PC-3 (cell line): ENCODE measurements at regions not wholly inside any gene's neighbourhood (a gene's known extent, or its start where the extent isn't known, plus 50 kb on each side); places are given as distances from the start of the nearest gene placed in this dataset.

Source experiments
- ATAC-seq: fragments of 200-7000 bp; cut with Tn5 transposase; 2 replicates; pipeline ENCODE4 v1.9.1; 2020; ENCODE audit warnings: mild to moderate bottlenecking, moderate library complexity
- BruUV-seq: library from RNA; stranded (reverse); fragments of 400-500 nt; replicated peaks from 2 replicates; lab custom pipeline; 2021; lab: Mats Ljungman, UMichigan
- CTCF ChIA-PET: fragments of 300-600 bp; sonication (Branson Sonifier 250); formaldehyde crosslinking; loops from one replicate; lab custom pipeline; 2022; ENCODE audit warnings: antibody characterized with exemption; lab: Charles Lee
- POLR2A ChIA-PET: fragments of 300-600 bp; sonication (Branson Sonifier 250); formaldehyde crosslinking; loops from one replicate; lab custom pipeline; 2022; ENCODE audit warnings: antibody characterized with exemption; ENCODE audit not compliant: unreplicated experiment; lab: Charles Lee
- DNase-seq: peaks from one replicate; pipeline ENCODE4 v3.0.0-alpha.2; 2015
- H2AFZ ChIP-seq: fragments of 300-600 bp; sonication (generic); 2 replicates; pipeline ENCODE4 v1.6.0; 2016; ENCODE audit warnings: antibody characterized with exemption, low read length
- H3F3A ChIP-seq: fragments of 300-600 bp; sonication (generic); one replicate; pipeline ENCODE4 v1.6.0; 2017; ENCODE audit warnings: antibody characterized with exemption, low read length, control low read depth, mild to moderate bottlenecking; ENCODE audit not compliant: unreplicated experiment
- H3K27ac ChIP-seq: fragments of 300-600 bp; sonication (generic); 2 replicates; pipeline ENCODE4 v1.5.1; 2016; ENCODE audit warnings: mild to moderate bottlenecking, low read length
- H3K27me3 ChIP-seq: fragments of 300-600 bp; sonication (generic); 2 replicates; pipeline ENCODE4 v1.6.1; 2016; ENCODE audit warnings: low read length, mixed read lengths
- H3K36me3 ChIP-seq: fragments of 300-600 bp; sonication (generic); 2 replicates; pipeline ENCODE4 v1.6.1; 2016; ENCODE audit warnings: low read depth, mixed run types, low read length, mixed read lengths
- H3K4me1 ChIP-seq: fragments of 300-600 bp; sonication (generic); 2 replicates; pipeline ENCODE4 v1.5.1; 2016; ENCODE audit warnings: low read length; ENCODE audit not compliant: insufficient read depth
- H3K4me2 ChIP-seq: fragments of 300-600 bp; sonication (generic); 2 replicates; pipeline ENCODE4 v1.6.0; 2016; ENCODE audit warnings: low read length
- H3K4me3 ChIP-seq: fragments of 300-600 bp; sonication (generic); 2 replicates; pipeline ENCODE4 v1.5.1; 2016; ENCODE audit warnings: mild to moderate bottlenecking, low read length, mixed read lengths
- H3K79me2 ChIP-seq: fragments of 300-600 bp; sonication (generic); 2 replicates; pipeline ENCODE4 v1.6.1; 2017; ENCODE audit warnings: low read length, mixed read lengths
- H3K9ac ChIP-seq: fragments of 300-600 bp; sonication (generic); 2 replicates; pipeline ENCODE4 v1.6.0; 2016; ENCODE audit warnings: mild to moderate bottlenecking, low read length
- H3K9me2 ChIP-seq: fragments of 300-600 bp; sonication (generic); replicated peaks from 2 replicates; pipeline ENCODE4 v1.6.1; 2016; ENCODE audit warnings: mixed run types, low read length, mixed read lengths
- H3K9me3 ChIP-seq: fragments of 300-600 bp; sonication (generic); 2 replicates; pipeline ENCODE4 v1.6.1; 2016; ENCODE audit warnings: low read length, mixed read lengths
- H4K20me1 ChIP-seq: fragments of 300-600 bp; sonication (generic); 2 replicates; pipeline ENCODE4 v1.6.1; 2016; ENCODE audit warnings: low read length, mixed read lengths
- EZH2 ChIP-seq: fragments of 300-600 bp; sonication (generic); IDR thresholded peaks from one replicate; pipeline ENCODE4 v1.6.1; 2017; ENCODE audit warnings: antibody characterized with exemption, mild to moderate bottlenecking, low read length; ENCODE audit not compliant: unreplicated experiment
- EZH2phosphoT487 ChIP-seq: fragments of 300-600 bp; sonication (generic); IDR thresholded peaks from 2 replicates; pipeline ENCODE4 v1.6.1; 2018; ENCODE audit warnings: mild to moderate bottlenecking, antibody characterized with exemption, low read length, borderline replicate concordance
- intact Hi-C: fragments of 100-400 bp; cut with micrococcal nuclease; formaldehyde crosslinking; loops from 2 replicates; pipeline ENCODE4 v1.9.0; 2023
- TF ChIP-seq, protein P1 (sequence below): fragments of 300-600 bp; sonication (generic); conservative IDR thresholded peaks from 2 replicates; pipeline ENCODE4 v1.5.1; 2017; ENCODE audit warnings: antibody characterized with exemption, low read depth, mild to moderate bottlenecking, low read length

GRCh38 chr7:125876431-125876830, 946.8 kb upstream of the POT1 start:
- H3K9ac ChIP-seq = no peak overlapping the region
- H2AFZ ChIP-seq = no peak overlapping the region
- H3K9me2 ChIP-seq = no peaks in the 10 kb centered on the region
- no peak overlapping the region for H3K27ac ChIP-seq
- no peaks in the 10 kb centered on the region for H3K79me2 ChIP-seq
- TF ChIP-seq, protein P1, sequence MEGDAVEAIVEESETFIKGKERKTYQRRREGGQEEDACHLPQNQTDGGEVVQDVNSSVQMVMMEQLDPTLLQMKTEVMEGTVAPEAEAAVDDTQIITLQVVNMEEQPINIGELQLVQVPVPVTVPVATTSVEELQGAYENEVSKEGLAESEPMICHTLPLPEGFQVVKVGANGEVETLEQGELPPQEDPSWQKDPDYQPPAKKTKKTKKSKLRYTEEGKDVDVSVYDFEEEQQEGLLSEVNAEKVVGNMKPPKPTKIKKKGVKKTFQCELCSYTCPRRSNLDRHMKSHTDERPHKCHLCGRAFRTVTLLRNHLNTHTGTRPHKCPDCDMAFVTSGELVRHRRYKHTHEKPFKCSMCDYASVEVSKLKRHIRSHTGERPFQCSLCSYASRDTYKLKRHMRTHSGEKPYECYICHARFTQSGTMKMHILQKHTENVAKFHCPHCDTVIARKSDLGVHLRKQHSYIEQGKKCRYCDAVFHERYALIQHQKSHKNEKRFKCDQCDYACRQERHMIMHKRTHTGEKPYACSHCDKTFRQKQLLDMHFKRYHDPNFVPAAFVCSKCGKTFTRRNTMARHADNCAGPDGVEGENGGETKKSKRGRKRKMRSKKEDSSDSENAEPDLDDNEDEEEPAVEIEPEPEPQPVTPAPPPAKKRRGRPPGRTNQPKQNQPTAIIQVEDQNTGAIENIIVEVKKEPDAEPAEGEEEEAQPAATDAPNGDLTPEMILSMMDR = no peak
- no peak for TF ChIP-seq EZH2phosphoT487
- no peak for TF ChIP-seq EZH2
- H3K27me3 ChIP-seq = no peaks in the 10 kb centered on the region
- no peaks in the 10 kb centered on the region for H3K36me3 ChIP-seq
- H3K4me3 ChIP-seq = no peak overlapping the region
- intact Hi-C loops = no loop called here
- POLR2A ChIA-PET = no interaction called here
- no peak for DNase-seq
- BruUV-seq = no TSS peak
- H3F3A ChIP-seq = no peaks in the 10 kb centered on the region
- ATAC-seq = no peak
- H3K4me2 ChIP-seq = no peak overlapping the region
- H3K9me3 ChIP-seq = peaks cover 6% of the 10 kb centered on the region; the same call in 1 of the 2 replicates
- H3K4me1 ChIP-seq = no peaks in the 10 kb centered on the region
- CTCF ChIA-PET = no interaction called here
- H4K20me1 ChIP-seq = no peaks in the 10 kb centered on the region

DNA sequence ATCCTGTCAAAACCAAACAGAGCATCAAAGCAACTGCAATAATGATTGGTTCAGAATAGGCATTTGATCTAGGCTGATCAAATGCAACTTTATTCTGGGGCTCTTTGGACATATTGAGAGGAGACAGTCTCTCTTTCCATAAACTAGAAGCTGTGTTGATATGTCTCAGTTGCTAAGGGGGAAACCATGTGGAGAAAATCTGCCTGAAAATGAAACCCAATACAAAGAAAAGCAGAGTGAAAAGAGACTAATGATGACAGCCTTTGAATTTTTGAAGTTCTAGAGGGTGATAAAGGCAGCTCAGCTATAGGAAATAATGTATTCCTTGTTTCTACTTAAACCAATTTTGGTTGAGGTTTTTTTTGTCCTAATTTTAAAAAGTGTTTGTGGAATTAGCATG, 941.8 kb upstream of the POT1 start:
- POLR2A ChIA-PET = no interaction called here
- no peak overlapping the region for H3K9ac ChIP-seq
- intact Hi-C loops = no loop called here

GRCh38 chr7:125857606-125858005, 928.0 kb upstream of the POT1 start:
- no peaks in the 10 kb centered on the region for H3K4me1 ChIP-seq
- no peak overlapping the region for H3K4me3 ChIP-seq
- no peak overlapping the region for H2AFZ ChIP-seq
- H3K4me2 ChIP-seq = no peak overlapping the region
- no peak for TF ChIP-seq EZH2phosphoT487
- TF ChIP-seq EZH2 = no peak
- TF ChIP-seq, protein P1 = no peak
- ChIA-PET CTCF (no interaction called here), POLR2A (no interaction called here)
- DNase-seq (no peak), ATAC-seq (no peak)
- no peaks in the 10 kb centered on the region for H3K27me3 ChIP-seq
- H3K9ac ChIP-seq = no peak overlapping the region
- no peaks in the 10 kb centered on the region for H3K9me2 ChIP-seq
- H3K27ac ChIP-seq = no peak overlapping the region
- 0 out of 2 replicates have a peak, but pooled peaks cover 3% of the 10 kb centered on the region for H3K9me3 ChIP-seq
- H3K36me3 ChIP-seq = no peaks in the 10 kb centered on the region
- BruUV-seq = no TSS peak
- no peaks in the 10 kb centered on the region for H3K79me2 ChIP-seq
- intact Hi-C loops = no loop called here
- H4K20me1 ChIP-seq = no peaks in the 10 kb centered on the region
- H3F3A ChIP-seq = no peaks in the 10 kb centered on the region

More for the DNA sequence above, 941.8 kb upstream of the POT1 start:
- ATAC-seq (no peak), DNase-seq (no peak)
- Histone ChIP-seq H3K9me2 (no peaks in the 10 kb centered on the region), H3F3A (no peaks in the 10 kb centered on the region), H3K27ac (no peak overlapping the region), H3K4me2 (no peak overlapping the region), H3K79me2 (no peaks in the 10 kb centered on the region), H3K4me3 (no peak overlapping the region), H3K27me3 (no peaks in the 10 kb centered on the region), H4K20me1 (no peaks in the 10 kb centered on the region), H3K9me3 (peaks cover 6% of the 10 kb centered on the region; the same call in 1 of the 2 replicates), H2AFZ (no peak overlapping the region), H3K36me3 (no peaks in the 10 kb centered on the region), H3K4me1 (no peaks in the 10 kb centered on the region)
- BruUV-seq = no TSS peak
- CTCF ChIA-PET = no interaction called here
- TF ChIP-seq, protein P1 = no peak
- TF ChIP-seq EZH2 = no peak
- TF ChIP-seq EZH2phosphoT487 = no peak
